ENCODE measurements at regions not wholly inside any gene's neighbourhood (a gene's known extent, or its start where the extent isn't known, plus 50 kb on each side); places are given as distances from the start of the nearest gene placed in this dataset.

DNA sequence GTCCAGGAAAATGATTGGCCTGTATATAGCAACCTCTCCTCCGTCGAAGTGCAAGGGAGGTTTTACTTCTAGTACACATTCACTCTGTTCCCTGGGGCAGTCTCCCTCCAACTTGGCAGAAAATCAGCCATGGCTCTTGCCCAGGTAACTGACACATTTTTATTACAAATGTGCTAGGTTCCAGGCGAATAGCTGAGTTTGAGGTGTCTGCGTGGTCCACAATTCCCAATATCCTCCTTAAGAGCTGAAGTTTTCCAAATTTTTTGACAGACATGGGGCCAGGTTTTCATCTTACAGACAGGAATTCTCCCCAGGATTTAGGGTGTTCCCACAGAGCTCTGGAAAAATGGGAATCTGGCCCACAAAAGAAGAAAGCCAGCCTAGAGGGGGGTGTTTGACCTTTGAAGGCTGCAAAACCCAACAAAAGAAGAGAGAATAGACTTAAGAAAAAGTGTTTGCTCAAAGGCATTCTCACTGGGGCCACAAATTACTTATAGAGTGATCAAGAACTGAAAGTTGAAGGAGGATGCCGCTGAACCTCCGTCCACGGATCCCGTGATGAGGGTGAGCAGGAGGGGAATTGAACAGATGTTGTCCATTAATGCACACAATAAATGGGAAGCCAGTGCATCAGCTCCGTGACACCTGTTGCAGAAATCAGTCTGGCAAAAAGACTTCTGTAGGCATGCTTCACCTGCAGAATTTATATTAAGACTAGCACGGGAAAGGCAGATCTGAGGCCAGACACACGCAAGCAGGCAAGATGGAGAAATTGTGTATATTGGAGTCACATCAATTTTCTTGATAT is 242.3 kb upstream of the COPS8 start:
- Histone ChIP-seq H3K9me3 (no peaks in the 10 kb centered on the region), H3K4me3 (no peak overlapping the region), H3K27me3 (ENCODE audit: insufficient read depth in 3 of 3, low read length in 2 of 3) (no peaks in the 10 kb centered on the region), H3K36me3 (ENCODE audit: insufficient read depth in 1 of 2, low read depth in 1 of 2) (no peaks in the 10 kb centered on the region), H3K27ac (no peak overlapping the region), H3K4me1 (no peaks in the 10 kb centered on the region)
- 87 to 89% (median 87%) methylated on average over 11 of the region's 11 CpGs for WGBS, 3 donors
- DNase-seq (no peak), ATAC-seq (no peak)
- intact Hi-C loops (cut with DNase I): no loop called here
- TF ChIP-seq, protein P1, sequence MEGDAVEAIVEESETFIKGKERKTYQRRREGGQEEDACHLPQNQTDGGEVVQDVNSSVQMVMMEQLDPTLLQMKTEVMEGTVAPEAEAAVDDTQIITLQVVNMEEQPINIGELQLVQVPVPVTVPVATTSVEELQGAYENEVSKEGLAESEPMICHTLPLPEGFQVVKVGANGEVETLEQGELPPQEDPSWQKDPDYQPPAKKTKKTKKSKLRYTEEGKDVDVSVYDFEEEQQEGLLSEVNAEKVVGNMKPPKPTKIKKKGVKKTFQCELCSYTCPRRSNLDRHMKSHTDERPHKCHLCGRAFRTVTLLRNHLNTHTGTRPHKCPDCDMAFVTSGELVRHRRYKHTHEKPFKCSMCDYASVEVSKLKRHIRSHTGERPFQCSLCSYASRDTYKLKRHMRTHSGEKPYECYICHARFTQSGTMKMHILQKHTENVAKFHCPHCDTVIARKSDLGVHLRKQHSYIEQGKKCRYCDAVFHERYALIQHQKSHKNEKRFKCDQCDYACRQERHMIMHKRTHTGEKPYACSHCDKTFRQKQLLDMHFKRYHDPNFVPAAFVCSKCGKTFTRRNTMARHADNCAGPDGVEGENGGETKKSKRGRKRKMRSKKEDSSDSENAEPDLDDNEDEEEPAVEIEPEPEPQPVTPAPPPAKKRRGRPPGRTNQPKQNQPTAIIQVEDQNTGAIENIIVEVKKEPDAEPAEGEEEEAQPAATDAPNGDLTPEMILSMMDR (IDR thresholded peaks at IDR 0.05): no peak

DNA sequence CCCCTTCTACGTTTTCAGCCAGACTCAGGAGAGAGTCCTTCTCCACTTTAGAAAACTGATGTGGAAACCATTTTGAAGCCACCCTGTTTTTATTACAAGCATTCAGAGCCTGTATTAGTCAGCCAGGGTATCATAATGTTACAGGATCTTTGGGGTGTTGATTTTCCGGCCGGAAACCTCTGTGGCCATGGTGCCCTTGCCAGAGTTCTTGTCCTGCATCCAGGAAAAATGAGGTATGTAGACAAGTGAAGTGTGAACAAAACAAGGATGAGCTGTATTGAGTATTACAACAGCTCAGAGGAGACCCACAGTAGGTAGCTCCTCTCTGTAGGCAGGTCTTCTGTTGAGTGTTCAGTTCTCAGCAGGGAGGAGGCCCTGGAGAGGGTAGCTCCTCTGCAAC is 241.0 kb upstream of the COPS8 start:
- WGBS, 3 donors: 67 to 88% (median 77%) methylated on average over 3 of the region's 3 CpGs
- TF ChIP-seq, protein P1 (IDR thresholded peaks at IDR 0.05): no peak
- Histone ChIP-seq H3K27me3 (ENCODE audit: insufficient read depth in 3 of 3, low read length in 2 of 3) (no peaks in the 10 kb centered on the region), H3K4me1 (no peaks in the 10 kb centered on the region), H3K9me3 (no peaks in the 10 kb centered on the region), H3K4me3 (no peak overlapping the region), H3K36me3 (ENCODE audit: insufficient read depth in 1 of 2, low read depth in 1 of 2) (no peaks in the 10 kb centered on the region), H3K27ac (no peak overlapping the region)
- intact Hi-C loops (cut with DNase I): no loop called here
- ATAC-seq (no peak), DNase-seq (no peak)

DNA sequence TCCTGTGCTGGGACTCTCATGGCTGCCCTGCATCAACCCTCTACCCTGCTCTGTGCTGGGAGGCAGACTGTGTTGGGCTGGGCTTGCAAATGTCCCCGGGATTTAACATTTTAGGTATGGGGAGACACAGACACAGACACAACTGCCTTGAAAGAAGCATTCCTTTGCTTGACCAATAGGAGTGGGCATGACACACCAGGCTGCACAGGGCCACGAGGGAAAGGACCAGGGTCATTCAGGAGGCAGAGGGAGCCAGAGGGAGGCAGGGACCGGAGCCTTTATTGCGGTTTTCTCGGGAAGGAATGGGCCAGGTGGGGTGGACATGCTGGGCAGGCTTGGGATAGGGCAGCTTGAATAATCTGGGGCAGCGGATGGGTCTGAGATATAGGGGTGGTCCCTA is 238.7 kb upstream of the COPS8 start:
- no peaks in the 10 kb centered on the region for H3K36me3 ChIP-seq (ENCODE audit: insufficient read depth in 1 of 2, low read depth in 1 of 2)
- no peak overlapping the region for H3K27ac ChIP-seq
- no peak for ATAC-seq
- intact Hi-C loops (cut with DNase I): no loop called here
- WGBS, 3 donors: 87 to 90% (median 87%) methylated on average over 6 of the region's 6 CpGs
- H3K27me3 ChIP-seq (ENCODE audit: insufficient read depth in 3 of 3, low read length in 2 of 3): no peaks in the 10 kb centered on the region
- no peak overlapping the region for H3K4me3 ChIP-seq
- TF ChIP-seq, protein P1 (IDR thresholded peaks at IDR 0.05): no peak
- H3K9me3 ChIP-seq: no peaks in the 10 kb centered on the region
- H3K4me1 ChIP-seq: no peaks in the 10 kb centered on the region
- DNase-seq: no peak

DNA sequence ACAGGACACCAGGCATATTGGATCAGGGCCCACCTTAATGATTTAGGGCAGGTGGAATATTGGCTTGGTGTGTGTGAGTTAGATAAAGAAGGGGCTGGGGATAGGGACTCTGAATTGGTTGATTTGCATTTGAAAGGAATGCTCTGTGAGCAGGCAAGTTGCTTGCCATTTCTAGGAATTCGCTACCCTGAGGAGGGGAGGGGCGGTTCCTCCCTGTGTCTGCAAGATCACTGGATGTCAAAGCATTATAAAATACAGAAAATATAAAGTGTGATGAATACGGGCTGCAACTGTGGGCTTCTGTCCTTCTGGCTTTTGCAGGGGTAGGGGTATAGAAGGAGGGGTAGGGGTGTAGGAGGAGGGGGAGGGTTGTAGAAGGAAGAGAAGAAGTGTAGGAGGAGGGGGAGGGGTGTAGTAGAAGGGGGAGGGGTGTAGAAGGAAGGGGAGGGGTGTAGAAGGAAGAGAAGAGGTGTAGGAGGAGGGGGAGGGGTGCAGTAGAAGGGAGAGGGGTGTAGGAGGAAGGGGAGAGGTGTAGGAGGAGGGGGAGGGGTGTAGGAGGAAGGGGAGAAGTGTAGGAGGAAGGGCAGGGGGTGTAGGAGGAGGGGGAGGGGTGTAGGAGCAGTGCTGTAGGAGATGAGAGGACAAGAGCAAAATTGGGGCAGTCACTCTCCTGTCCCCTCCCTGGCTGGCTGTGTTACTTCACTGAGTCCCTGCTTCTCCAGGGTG is 238.0 kb upstream of the COPS8 start:
- Histone ChIP-seq H3K27me3 (ENCODE audit: insufficient read depth in 3 of 3, low read length in 2 of 3) (no peaks in the 10 kb centered on the region), H3K4me3 (no peak overlapping the region), H3K36me3 (ENCODE audit: insufficient read depth in 1 of 2, low read depth in 1 of 2) (no peaks in the 10 kb centered on the region), H3K27ac (no peak overlapping the region), H3K4me1 (peaks cover 7% of the 10 kb centered on the region), H3K9me3 (no peaks in the 10 kb centered on the region)
- 87 to 90% (median 89%) methylated on average over 3 of the region's 3 CpGs for WGBS, 3 donors
- DNase-seq (no peak), ATAC-seq (no peak)
- intact Hi-C loops (cut with DNase I): no loop called here
- TF ChIP-seq, protein P1 (IDR thresholded peaks at IDR 0.05): no peak

Data from psoas muscle (tissue), 7 donors.